Fibroblast of the conjunctiva (primary cell): ENCODE measurements at regions not wholly inside any gene's neighbourhood (a gene's known extent, or its start where the extent isn't known, plus 50 kb on each side); places are given as distances from the start of the nearest gene placed in this dataset.

Source experiments
- DNase-seq: peaks from one replicate; pipeline ENCODE4 v3.0.0-alpha.2; 2010; ENCODE audit warnings: low read depth

- DNase-seq = no peak
These were observed 1438.6 kb downstream of the UQCRFS1 start for GRCh38 chr19:27774337-27774736.

- no peak for DNase-seq
These were observed 1439.4 kb downstream of the UQCRFS1 start for GRCh38 chr19:27773318-27774094.

- no peak for DNase-seq
These were observed 1440.9 kb downstream of the UQCRFS1 start for GRCh38 chr19:27772059-27772458.

- no peak for DNase-seq
These were observed 1442.9 kb downstream of the UQCRFS1 start for GRCh38 chr19:27770095-27770494.

GRCh38 chr19:27767234-27767633, 1445.7 kb downstream of the UQCRFS1 start:
- DNase-seq = no peak

GRCh38 chr19:27765912-27766725, 1446.8 kb downstream of the UQCRFS1 start:
- no peak for DNase-seq

GRCh38 chr19:27765397-27765796, 1447.6 kb downstream of the UQCRFS1 start:
- no peak for DNase-seq

GRCh38 chr19:27764186-27764804, 1448.7 kb downstream of the UQCRFS1 start:
- no peak for DNase-seq

GRCh38 chr19:27762933-27763332, 1450.0 kb downstream of the UQCRFS1 start:
- no peak for DNase-seq

- no peak for DNase-seq
These were observed 1453.1 kb downstream of the UQCRFS1 start for GRCh38 chr19:27759896-27760295.

- no peak for DNase-seq
These were observed 1454.1 kb downstream of the UQCRFS1 start for GRCh38 chr19:27758626-27759505.

GRCh38 chr19:27754700-27755099, 1458.3 kb downstream of the UQCRFS1 start:
- DNase-seq = no peak

- no peak for DNase-seq
These were observed 1459.3 kb downstream of the UQCRFS1 start for GRCh38 chr19:27753622-27754021.

- DNase-seq = no peak
These were observed 1460.3 kb downstream of the UQCRFS1 start for GRCh38 chr19:27752530-27753184.

- DNase-seq = no peak
These were observed 1461.9 kb downstream of the UQCRFS1 start for GRCh38 chr19:27751044-27751391.

GRCh38 chr19:27750391-27751043, 1462.4 kb downstream of the UQCRFS1 start:
- DNase-seq = no peak

GRCh38 chr19:27748551-27749152, 1464.3 kb downstream of the UQCRFS1 start:
- no peak for DNase-seq

GRCh38 chr19:27746691-27747380, 1466.1 kb downstream of the UQCRFS1 start:
- no peak for DNase-seq

GRCh38 chr19:27745978-27746542, 1466.9 kb downstream of the UQCRFS1 start:
- no peak for DNase-seq
